HG03432 (cell line): ENCODE measurements at regions not wholly inside any gene's neighbourhood (a gene's known extent, or its start where the extent isn't known, plus 50 kb on each side); places are given as distances from the start of the nearest gene placed in this dataset.
"Not testable (repeated sequence)": the region's sequence is repeated elsewhere in the genome, so short reads cannot be mapped to it uniquely, and the experiment has no call there.

Source experiments
- ATAC-seq: cut with Tn5 transposase; IDR thresholded peaks from one replicate; pipeline ENCODE4 v1.9.1; 2021; ENCODE audit warnings: mild to moderate bottlenecking, moderate library complexity; ENCODE audit not compliant: unreplicated experiment

GRCh38 chr13:61988810-61989209, 573.2 kb upstream of the PCDH20 start:
- ATAC-seq: no peak

- ATAC-seq: no peak
These were observed 559.4 kb upstream of the PCDH20 start for GRCh38 chr13:61975001-61975400.

- no peak for ATAC-seq
These were observed 550.1 kb upstream of the PCDH20 start for GRCh38 chr13:61965756-61966155.

- no peak for ATAC-seq
These were observed 545.3 kb upstream of the PCDH20 start for GRCh38 chr13:61960981-61961380.

GRCh38 chr13:61954092-61954491, 538.4 kb upstream of the PCDH20 start:
- ATAC-seq: no peak

GRCh38 chr13:61950828-61951227, 535.2 kb upstream of the PCDH20 start:
- no peak for ATAC-seq

- no peak for ATAC-seq
These were observed 528.8 kb upstream of the PCDH20 start for GRCh38 chr13:61944329-61944929.

GRCh38 chr13:61935710-61936109, 520.1 kb upstream of the PCDH20 start:
- ATAC-seq: no peak

GRCh38 chr13:61927648-61928047, 512.0 kb upstream of the PCDH20 start:
- ATAC-seq: no peak

- ATAC-seq: no peak
These were observed 503.2 kb upstream of the PCDH20 start for GRCh38 chr13:61918841-61919240.

GRCh38 chr13:61916483-61916882, 500.8 kb upstream of the PCDH20 start:
- no peak for ATAC-seq

- ATAC-seq: no peak
These were observed 497.5 kb upstream of the PCDH20 start for GRCh38 chr13:61913183-61913582.

GRCh38 chr13:61908906-61909615, 493.4 kb upstream of the PCDH20 start:
- no peak for ATAC-seq

- no peak for ATAC-seq
These were observed 489.4 kb upstream of the PCDH20 start for GRCh38 chr13:61905054-61905453.

GRCh38 chr13:61901946-61902541, 486.4 kb upstream of the PCDH20 start:
- no peak for ATAC-seq

GRCh38 chr13:61900033-61900432, 484.4 kb upstream of the PCDH20 start:
- ATAC-seq: no peak

- ATAC-seq: no peak
These were observed 482.6 kb upstream of the PCDH20 start for GRCh38 chr13:61898207-61898606.

- no peak for ATAC-seq
These were observed 475.8 kb upstream of the PCDH20 start for GRCh38 chr13:61891401-61891800.

- ATAC-seq: no peak
These were observed 469.2 kb upstream of the PCDH20 start for GRCh38 chr13:61884830-61885229.

- peak; percentile 94 for ATAC-seq
These were observed 465.1 kb upstream of the PCDH20 start for GRCh38 chr13:61880578-61881283.

GRCh38 chr13:61878565-61878964, 462.9 kb upstream of the PCDH20 start:
- not testable (repeated sequence) for ATAC-seq
